Astrocyte (in vitro differentiated cells and primary cell): ENCODE measurements at regions not wholly inside any gene's neighbourhood (a gene's known extent, or its start where the extent isn't known, plus 50 kb on each side); places are given as distances from the start of the nearest gene placed in this dataset.

Experiments used
- CTCF ChIP-seq: IDR thresholded peaks from 2 replicates; pipeline ENCODE4 v1.5.1; 2011; ENCODE audit warnings: low read depth, mild to moderate bottlenecking, inconsistent platforms, low read length, moderate library complexity; ENCODE audit not compliant: insufficient read depth
- EZH2 ChIP-seq: IDR thresholded peaks from 2 replicates; pipeline ENCODE4 v1.6.1; 2012; ENCODE audit warnings: mild to moderate bottlenecking, low read length, inconsistent platforms; ENCODE audit not compliant: insufficient read depth

- TF ChIP-seq CTCF (no peak), EZH2 (no peak)
These were observed 110.0 kb upstream of the EDNRA start for GRCh38 chr4:147370881-147371280.
